MCF 10A (cell line): ENCODE measurements at regions not wholly inside any gene's neighbourhood (a gene's known extent, or its start where the extent isn't known, plus 50 kb on each side); places are given as distances from the start of the nearest gene placed in this dataset.

Experiments used
- BruUV-seq: library from RNA; stranded (reverse); fragments of 400-500 nt; replicated peaks from 2 replicates; lab custom pipeline; 2021; lab: Mats Ljungman, UMichigan
- CTCF ChIA-PET: fragments of 300-600 bp; sonication (Branson Sonifier 250); formaldehyde crosslinking; extraction: SDS; loops from one replicate; lab custom pipeline; 2021; ENCODE audit warnings: antibody characterized with exemption, inconsistent platforms; lab: Yijun Ruan, JAX
- POLR2A ChIA-PET: fragments of 300-600, 350-650 bp; sonication (Branson Sonifier 250); formaldehyde crosslinking; extraction: SDS; loops from one replicate; lab custom pipeline; 2020; ENCODE audit warnings: antibody characterized with exemption, inconsistent platforms; lab: Yijun Ruan, JAX
- DNase-seq: peaks from one replicate; pipeline ENCODE4 v3.0.0-alpha.2; 2018; ENCODE audit not compliant: unreplicated experiment
- H3K27ac Mint-ChIP-seq: one replicate; pipeline ENCODE4 v1.8.0; 2022; ENCODE audit warnings: mild to moderate bottlenecking, low read depth, mixed read lengths; ENCODE audit not compliant: unreplicated experiment
- H3K27me3 Mint-ChIP-seq: one replicate; pipeline ENCODE4 v1.8.0; 2022; ENCODE audit warnings: mixed read lengths; ENCODE audit not compliant: insufficient read depth, unreplicated experiment
- H3K36me3 Mint-ChIP-seq: one replicate; pipeline ENCODE4 v1.8.0; 2022; ENCODE audit warnings: mild to moderate bottlenecking, moderate library complexity, mixed read lengths; ENCODE audit not compliant: insufficient read depth, unreplicated experiment
- H3K4me1 Mint-ChIP-seq: one replicate; pipeline ENCODE4 v1.8.0; 2022; ENCODE audit warnings: mixed read lengths; ENCODE audit not compliant: insufficient read depth, unreplicated experiment
- H3K4me3 Mint-ChIP-seq: one replicate; pipeline ENCODE4 v1.8.0; 2022; ENCODE audit warnings: mild to moderate bottlenecking, moderate library complexity, mixed read lengths; ENCODE audit not compliant: unreplicated experiment
- H3K9me3 Mint-ChIP-seq: one replicate; pipeline ENCODE4 v1.8.0; 2022; ENCODE audit warnings: mixed read lengths; ENCODE audit not compliant: unreplicated experiment
- intact Hi-C: fragments of 100-400 bp; cut with micrococcal nuclease; formaldehyde crosslinking; loops from 2 replicates; pipeline ENCODE4 v1.14.1; 2022
- TF ChIP-seq, protein P1 (sequence below): fragments of 200-600 bp; IDR thresholded peaks from one replicate; pipeline ENCODE4 v1.8.0; 2022; ENCODE audit warnings: antibody characterized with exemption, mild to moderate bottlenecking; ENCODE audit not compliant: unreplicated experiment

DNA sequence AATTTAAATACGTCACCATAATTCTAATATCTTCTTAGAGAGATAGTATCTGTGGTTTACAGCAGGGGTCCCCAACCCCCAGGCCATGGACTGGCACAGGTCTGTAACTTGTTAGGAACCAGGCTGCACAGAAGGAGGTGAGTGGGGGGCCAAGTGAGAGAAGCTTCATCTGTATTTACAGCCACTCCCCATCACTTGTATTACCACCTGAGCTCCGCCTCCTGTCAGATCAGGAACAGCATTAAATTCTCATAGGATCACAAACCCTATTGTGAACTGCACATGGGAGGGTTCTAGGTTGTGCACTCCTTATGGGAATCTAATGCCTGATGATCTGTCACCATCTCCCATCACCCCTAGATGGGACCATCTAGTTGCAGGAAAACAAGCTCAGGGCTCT lies 282.6 kb downstream of the ICOS start:
- TF ChIP-seq, protein P1, sequence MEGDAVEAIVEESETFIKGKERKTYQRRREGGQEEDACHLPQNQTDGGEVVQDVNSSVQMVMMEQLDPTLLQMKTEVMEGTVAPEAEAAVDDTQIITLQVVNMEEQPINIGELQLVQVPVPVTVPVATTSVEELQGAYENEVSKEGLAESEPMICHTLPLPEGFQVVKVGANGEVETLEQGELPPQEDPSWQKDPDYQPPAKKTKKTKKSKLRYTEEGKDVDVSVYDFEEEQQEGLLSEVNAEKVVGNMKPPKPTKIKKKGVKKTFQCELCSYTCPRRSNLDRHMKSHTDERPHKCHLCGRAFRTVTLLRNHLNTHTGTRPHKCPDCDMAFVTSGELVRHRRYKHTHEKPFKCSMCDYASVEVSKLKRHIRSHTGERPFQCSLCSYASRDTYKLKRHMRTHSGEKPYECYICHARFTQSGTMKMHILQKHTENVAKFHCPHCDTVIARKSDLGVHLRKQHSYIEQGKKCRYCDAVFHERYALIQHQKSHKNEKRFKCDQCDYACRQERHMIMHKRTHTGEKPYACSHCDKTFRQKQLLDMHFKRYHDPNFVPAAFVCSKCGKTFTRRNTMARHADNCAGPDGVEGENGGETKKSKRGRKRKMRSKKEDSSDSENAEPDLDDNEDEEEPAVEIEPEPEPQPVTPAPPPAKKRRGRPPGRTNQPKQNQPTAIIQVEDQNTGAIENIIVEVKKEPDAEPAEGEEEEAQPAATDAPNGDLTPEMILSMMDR = no peak
- H3K4me1 Mint-ChIP-seq = no peaks in the 10 kb centered on the region
- H3K4me3 Mint-ChIP-seq = no peak overlapping the region
- ChIA-PET CTCF (no interaction called here), POLR2A (interaction anchor here (0.6 kb wide), 1 partner anchor 100 kb away, joined by 3 read pairs; no protein-coding TSS in a partner anchor)
- DNase-seq = no peak
- H3K9me3 Mint-ChIP-seq = peaks cover 13% of the 10 kb centered on the region
- BruUV-seq = no TSS peak
- H3K36me3 Mint-ChIP-seq = no peaks in the 10 kb centered on the region
- no peak overlapping the region for H3K27ac Mint-ChIP-seq
- intact Hi-C loops = no loop called here
- peaks cover 6% of the 10 kb centered on the region for H3K27me3 Mint-ChIP-seq

DNA sequence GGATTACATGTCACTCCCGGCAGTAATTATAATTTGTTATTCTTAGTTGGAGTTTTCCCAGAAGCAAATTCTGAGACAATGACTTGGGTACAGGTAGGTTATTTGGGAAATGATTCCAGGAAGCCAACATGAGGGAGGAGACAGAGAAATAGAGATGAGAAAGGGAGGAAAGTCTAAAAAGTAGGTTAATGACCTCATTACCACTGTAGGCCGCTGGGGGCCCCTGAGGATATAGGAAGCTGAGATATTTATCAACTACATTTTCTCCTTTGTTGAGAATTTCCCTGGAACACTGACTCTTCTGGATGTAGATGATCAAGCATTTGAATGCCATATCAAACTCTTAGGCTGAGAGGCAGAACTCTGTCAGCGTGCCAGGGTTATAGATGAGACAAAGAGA lies 284.3 kb downstream of the ICOS start:
- ChIA-PET CTCF (no interaction called here), POLR2A (no interaction called here)
- H3K4me3 Mint-ChIP-seq = no peak overlapping the region
- intact Hi-C loops = no loop called here
- no peaks in the 10 kb centered on the region for H3K4me1 Mint-ChIP-seq
- H3K27me3 Mint-ChIP-seq = peaks cover 15% of the 10 kb centered on the region
- peaks cover 7% of the 10 kb centered on the region for H3K9me3 Mint-ChIP-seq
- no TSS peak for BruUV-seq
- no peak for DNase-seq
- no peaks in the 10 kb centered on the region for H3K36me3 Mint-ChIP-seq
- H3K27ac Mint-ChIP-seq = no peak overlapping the region
- TF ChIP-seq, protein P1 = no peak

DNA sequence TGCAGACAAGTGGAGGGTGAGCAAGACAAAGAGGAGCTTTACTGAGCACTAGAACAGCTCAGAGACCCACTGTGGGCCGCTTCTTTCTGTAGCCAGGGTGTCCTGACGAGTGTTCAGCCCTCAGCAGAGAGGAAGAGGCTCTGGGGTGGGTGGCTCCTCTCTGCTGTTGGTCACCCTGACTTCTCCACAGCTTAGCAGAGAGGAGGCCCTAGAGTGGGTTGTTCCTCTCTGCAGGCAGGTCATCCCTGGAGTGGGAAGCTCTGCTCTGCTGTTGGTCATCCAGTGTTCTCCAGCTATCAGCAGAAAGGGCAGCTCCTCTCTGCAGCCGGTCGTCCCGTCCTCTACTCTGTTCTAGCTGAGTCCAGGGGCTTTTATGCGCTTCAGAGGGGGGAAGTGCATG lies 286.5 kb downstream of the ICOS start:
- Mint-ChIP-seq H3K4me3 (no peak overlapping the region), H3K4me1 (no peaks in the 10 kb centered on the region), H3K27ac (no peak overlapping the region), H3K36me3 (peaks cover under 1% of the 10 kb centered on the region), H3K27me3 (peaks cover 35% of the 10 kb centered on the region), H3K9me3 (peaks cover 4% of the 10 kb centered on the region)
- POLR2A ChIA-PET = no interaction called here
- no peak for DNase-seq
- CTCF ChIA-PET = no interaction called here
- BruUV-seq = no TSS peak
- TF ChIP-seq, protein P1 = no peak
- intact Hi-C loops = no loop called here

DNA sequence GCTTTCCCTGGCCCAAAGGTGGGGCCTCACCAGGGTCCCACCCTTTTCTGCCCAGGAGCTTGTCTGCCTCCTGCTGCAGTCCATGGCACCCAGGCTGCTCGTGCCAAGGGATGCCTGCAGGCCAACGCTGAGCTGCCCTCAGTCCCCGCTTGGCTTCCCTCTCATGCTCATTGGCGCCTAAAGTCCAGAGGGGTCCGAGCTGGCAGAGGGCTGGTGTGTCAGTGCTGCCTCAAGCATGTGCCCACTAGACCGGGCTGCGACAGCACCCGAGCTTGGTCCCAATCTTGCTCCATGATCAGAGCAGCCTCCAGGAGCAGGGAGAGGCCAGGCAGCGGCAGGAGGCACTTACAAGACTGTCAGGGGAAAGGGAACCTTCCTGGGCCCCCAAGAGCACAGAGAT lies 287.0 kb downstream of the ICOS start:
- Mint-ChIP-seq H3K36me3 (peaks cover 5% of the 10 kb centered on the region), H3K9me3 (no peaks in the 10 kb centered on the region), H3K27ac (no peak overlapping the region), H3K4me1 (no peaks in the 10 kb centered on the region), H3K27me3 (peaks cover 40% of the 10 kb centered on the region), H3K4me3 (no peak overlapping the region)
- no peak for DNase-seq
- intact Hi-C loops = no loop called here
- BruUV-seq = no TSS peak
- TF ChIP-seq, protein P1 = no peak
- CTCF ChIA-PET = interaction anchor here (0.6 to 0.7 kb wide), 2 partner anchors 294 to 426 kb away, joined by 3 to 4 read pairs; no protein-coding TSS in a partner anchor
- POLR2A ChIA-PET = no interaction called here
